Lower leg skin (tissue), 4 donors: ENCODE measurements at regions not wholly inside any gene's neighbourhood (a gene's known extent, or its start where the extent isn't known, plus 50 kb on each side); places are given as distances from the start of the nearest gene placed in this dataset.

Source experiments
- DNase-seq, 2 donors: peaks; one replicate each; pipeline ENCODE4 v3.0.0-alpha.2; 2019; ENCODE audit warnings: low spot score in 2 of 2
- H3K4me3 ChIP-seq: fragments of 200-600 bp; sonication (generic); 2 replicates; pipeline ENCODE4 v1.5.1; 2017; ENCODE audit warnings: mild to moderate bottlenecking, low read depth; ENCODE audit not compliant: poor library complexity, severe bottlenecking
- CTCF ChIP-seq, 3 donors: fragments of 450-650 bp; IDR thresholded peaks; one replicate each; pipeline ENCODE4 v1.5.1; 2016; ENCODE audit warnings: antibody characterized with exemption in 3 of 3, mild to moderate bottlenecking in 3 of 3, moderate library complexity in 2 of 3
- POLR2A ChIP-seq, 2 donors: fragments of 450-650 bp; IDR thresholded peaks; one replicate each; pipeline ENCODE4 v1.6.1; 2016 to 2017; ENCODE audit warnings: antibody characterized with exemption in 2 of 2, mild to moderate bottlenecking in 1 of 2, moderate library complexity in 1 of 2
- WGBS, 2 donors: methylation state at CpG; one replicate each; pipeline ENCODE4 v1.1.5; 2018; 5-methylcytosine and 5-hydroxymethylcytosine counted together
- intact Hi-C: fragments of 100-400 bp; cut with DNase I; formaldehyde crosslinking; loops from one replicate; pipeline ENCODE4 v1.15.0; 2023; ENCODE audit warnings: low total_unique reads

- 79% methylated on average over 3 of the region's 3 CpGs for WGBS, 2 donors
- TF ChIP-seq POLR2A (IDR thresholded peaks at IDR 0.05), result no peak
- TF ChIP-seq CTCF (IDR thresholded peaks at IDR 0.05), result no peak
- intact Hi-C loops, result no loop called here
- DNase-seq, result no peak
- no peak overlapping the region for H3K4me3 ChIP-seq
Observed at GRCh38 chr2:107685421-107685986, 141.2 kb upstream of the RGPD4 start.

GRCh38 chr2:107687073-107687472 lies 139.6 kb upstream of the RGPD4 start:
- WGBS, 2 donors, result 20 to 24% methylated on average over 6 of the region's 6 CpGs
- no peak for TF ChIP-seq CTCF (IDR thresholded peaks at IDR 0.05)
- TF ChIP-seq POLR2A (IDR thresholded peaks at IDR 0.05), result no peak
- DNase-seq, result no peak
- intact Hi-C loops, result no loop called here
- H3K4me3 ChIP-seq, result no peak overlapping the region

- H3K4me3 ChIP-seq, result no peak overlapping the region
- intact Hi-C loops, result no loop called here
- DNase-seq, result no peak
- no peak for TF ChIP-seq CTCF (IDR thresholded peaks at IDR 0.05)
- no peak for TF ChIP-seq POLR2A (IDR thresholded peaks at IDR 0.05)
- WGBS, 2 donors, result 92 to 97% methylated on average over 5 of the region's 5 CpGs
Observed at GRCh38 chr2:107688135-107688534, 138.6 kb upstream of the RGPD4 start.

GRCh38 chr2:107693604-107694003 lies 133.1 kb upstream of the RGPD4 start:
- WGBS, 2 donors, result 81 to 88% methylated on average over 3 of the region's 3 CpGs
- TF ChIP-seq CTCF (IDR thresholded peaks at IDR 0.05) (no peak), POLR2A (IDR thresholded peaks at IDR 0.05) (no peak)
- intact Hi-C loops, result no loop called here
- no peak for DNase-seq
- no peak overlapping the region for H3K4me3 ChIP-seq

- 87 to 89% methylated on average over 5 of the region's 5 CpGs for WGBS, 2 donors
- intact Hi-C loops, result no loop called here
- no peak for DNase-seq
- TF ChIP-seq CTCF (IDR thresholded peaks at IDR 0.05), result no peak
- no peak for TF ChIP-seq POLR2A (IDR thresholded peaks at IDR 0.05)
- no peak overlapping the region for H3K4me3 ChIP-seq
Observed at GRCh38 chr2:107694667-107695066, 132.0 kb upstream of the RGPD4 start.

GRCh38 chr2:107697385-107697784 lies 129.3 kb upstream of the RGPD4 start:
- no peak for DNase-seq
- TF ChIP-seq CTCF (IDR thresholded peaks at IDR 0.05) (no peak), POLR2A (IDR thresholded peaks at IDR 0.05) (no peak)
- intact Hi-C loops, result no loop called here
- no peak overlapping the region for H3K4me3 ChIP-seq
